ENCODE measurements at regions not wholly inside any gene's neighbourhood (a gene's known extent, or its start where the extent isn't known, plus 50 kb on each side); places are given as distances from the start of the nearest gene placed in this dataset.
"Not testable (repeated sequence)": the region's sequence is repeated elsewhere in the genome, so short reads cannot be mapped to it uniquely, and the experiment has no call there.

GRCh38 chr2:179385756-179386155, 121.1 kb upstream of the SESTD1 start:
- H3K27ac ChIP-seq; POLR2A ChIA-PET (ENCODE audit: low non-redundant PET); DNase-seq (ENCODE audit: low spot score): not testable (repeated sequence)
- CTCF ChIA-PET = interaction anchor here (0.6 kb wide), 1 partner anchor 56 kb away, joined by 3 read pairs; no protein-coding TSS in a partner anchor

DNA sequence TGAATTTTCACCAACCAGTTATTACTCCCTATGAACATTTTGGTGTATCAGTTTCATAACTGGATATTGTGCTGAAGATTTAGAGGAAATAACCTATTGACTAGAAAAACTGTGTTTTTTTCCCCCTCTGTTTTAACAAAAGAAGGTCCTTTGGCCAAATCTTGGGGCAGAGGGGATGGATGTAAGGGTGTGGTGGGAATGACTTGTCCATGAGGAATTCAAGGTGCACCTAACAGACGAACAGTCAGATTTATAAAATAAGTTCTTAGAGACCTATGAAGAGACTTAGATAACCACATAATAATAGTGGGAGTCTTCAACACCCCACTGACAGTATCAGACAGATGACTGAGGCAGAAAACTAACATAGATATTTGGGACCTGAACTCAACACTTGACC, 119.3 kb upstream of the SESTD1 start:
- ChIA-PET CTCF (no interaction called here), POLR2A (ENCODE audit: low non-redundant PET) (no interaction called here)
- H3K27ac ChIP-seq = no peak overlapping the region
- TF ChIP-seq, protein P1, sequence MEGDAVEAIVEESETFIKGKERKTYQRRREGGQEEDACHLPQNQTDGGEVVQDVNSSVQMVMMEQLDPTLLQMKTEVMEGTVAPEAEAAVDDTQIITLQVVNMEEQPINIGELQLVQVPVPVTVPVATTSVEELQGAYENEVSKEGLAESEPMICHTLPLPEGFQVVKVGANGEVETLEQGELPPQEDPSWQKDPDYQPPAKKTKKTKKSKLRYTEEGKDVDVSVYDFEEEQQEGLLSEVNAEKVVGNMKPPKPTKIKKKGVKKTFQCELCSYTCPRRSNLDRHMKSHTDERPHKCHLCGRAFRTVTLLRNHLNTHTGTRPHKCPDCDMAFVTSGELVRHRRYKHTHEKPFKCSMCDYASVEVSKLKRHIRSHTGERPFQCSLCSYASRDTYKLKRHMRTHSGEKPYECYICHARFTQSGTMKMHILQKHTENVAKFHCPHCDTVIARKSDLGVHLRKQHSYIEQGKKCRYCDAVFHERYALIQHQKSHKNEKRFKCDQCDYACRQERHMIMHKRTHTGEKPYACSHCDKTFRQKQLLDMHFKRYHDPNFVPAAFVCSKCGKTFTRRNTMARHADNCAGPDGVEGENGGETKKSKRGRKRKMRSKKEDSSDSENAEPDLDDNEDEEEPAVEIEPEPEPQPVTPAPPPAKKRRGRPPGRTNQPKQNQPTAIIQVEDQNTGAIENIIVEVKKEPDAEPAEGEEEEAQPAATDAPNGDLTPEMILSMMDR (conservative IDR thresholded peaks at IDR 0.05; ENCODE audit: low read depth) = no peak
- DNase-seq (ENCODE audit: low spot score) = no peak

- TF ChIP-seq, protein P1 (conservative IDR thresholded peaks at IDR 0.05; ENCODE audit: low read depth) = no peak
- ChIA-PET POLR2A (ENCODE audit: low non-redundant PET) (no interaction called here), CTCF (no interaction called here)
- DNase-seq (ENCODE audit: low spot score) = no peak
- H3K27ac ChIP-seq = no peak overlapping the region
Observed at GRCh38 chr2:179377296-179377695, 112.7 kb upstream of the SESTD1 start.

DNA sequence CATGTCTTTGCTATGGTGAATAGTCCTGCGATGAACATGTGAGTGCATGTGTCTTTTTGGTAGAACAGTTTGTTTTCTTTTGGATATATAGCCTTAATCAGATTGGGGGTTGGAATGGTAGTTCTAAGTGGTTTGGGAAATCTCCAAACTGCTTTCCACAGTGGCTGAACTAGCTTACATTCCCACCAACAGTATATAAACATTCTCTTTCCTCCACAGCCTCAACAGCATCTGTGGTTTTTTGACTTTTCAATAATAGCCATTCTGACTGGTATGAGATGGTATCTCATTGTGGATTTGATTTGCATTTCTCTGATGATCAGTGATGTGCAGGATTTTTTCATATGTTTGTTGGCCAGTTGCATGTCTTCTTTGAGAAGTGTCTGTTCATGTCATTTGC, 112.2 kb upstream of the SESTD1 start:
- ChIA-PET POLR2A (ENCODE audit: low non-redundant PET) (no interaction called here), CTCF (no interaction called here)
- TF ChIP-seq, protein P1 (conservative IDR thresholded peaks at IDR 0.05; ENCODE audit: low read depth) = no peak
- no peak overlapping the region for H3K27ac ChIP-seq
- no peak for DNase-seq (ENCODE audit: low spot score)

- H3K27ac ChIP-seq = no peak overlapping the region
- ChIA-PET POLR2A (ENCODE audit: low non-redundant PET) (no interaction called here), CTCF (interaction anchor here (0.7 kb wide), 1 partner anchor 347 kb away, joined by 3 read pairs; no protein-coding TSS in a partner anchor)
- no peak for DNase-seq (ENCODE audit: low spot score)
- TF ChIP-seq, protein P1 (conservative IDR thresholded peaks at IDR 0.05; ENCODE audit: low read depth) = no peak
Observed at GRCh38 chr2:179373816-179374215, 109.2 kb upstream of the SESTD1 start.

DNA sequence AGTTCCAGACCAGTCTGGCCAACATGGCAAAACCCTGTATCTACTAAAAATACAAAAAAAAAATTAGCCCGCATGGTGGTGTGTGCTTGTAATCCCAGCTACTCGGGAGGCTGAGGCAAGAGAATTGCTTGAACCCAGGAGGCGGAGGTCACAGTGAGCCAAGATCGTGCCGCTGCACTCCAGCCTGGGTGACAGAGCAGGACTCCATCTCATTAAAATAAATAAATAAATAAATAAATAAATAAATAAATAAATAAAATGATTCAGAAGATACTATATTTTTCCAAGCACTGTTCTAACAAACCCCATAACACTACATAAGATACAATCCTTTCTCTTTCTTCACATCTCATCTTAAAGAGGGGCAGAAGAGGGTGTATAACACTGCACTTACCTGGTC, 100.9 kb upstream of the SESTD1 start:
- CTCF ChIA-PET = interaction anchor here (0.6 kb wide), 1 partner anchor 112 kb away, joined by 3 read pairs; no protein-coding TSS in a partner anchor
- DNase-seq (ENCODE audit: low spot score); H3K27ac ChIP-seq; POLR2A ChIA-PET (ENCODE audit: low non-redundant PET): not testable (repeated sequence)

GRCh38 chr2:179355881-179356280, 91.2 kb upstream of the SESTD1 start:
- no peak overlapping the region for H3K27ac ChIP-seq
- POLR2A ChIA-PET (ENCODE audit: low non-redundant PET) = no interaction called here
- CTCF ChIA-PET = no interaction called here
- DNase-seq (ENCODE audit: low spot score) = no peak
- TF ChIP-seq, protein P1 (conservative IDR thresholded peaks at IDR 0.05; ENCODE audit: low read depth) = no peak
